Small intestine (tissue), 7 donors: ENCODE measurements at regions not wholly inside any gene's neighbourhood (a gene's known extent, or its start where the extent isn't known, plus 50 kb on each side); places are given as distances from the start of the nearest gene placed in this dataset.

Source experiments
- DNase-seq, 2 donors: peaks; one replicate each; pipeline versions ENCODE4 v3.0.0 to v3.0.0-alpha.2; 2013
- FAIRE-seq: peaks from 2 replicates; lab custom pipeline; 2012; peaks lifted over from hg19 to GRCh38; lab: Jason Lieb, UNC
- H3K27ac ChIP-seq, 3 donors: one replicate each; pipeline ENCODE4 v1.5.1; 2013; ENCODE audit warnings: low read length in 2 of 3, mild to moderate bottlenecking in 2 of 3, control low read depth in 1 of 3, inconsistent platforms in 1 of 3, low read depth in 1 of 3, moderate library complexity in 1 of 3
- H3K27me3 ChIP-seq, 3 donors: one replicate each; pipeline ENCODE4 v1.6.1; 2013; ENCODE audit warnings: low read length in 3 of 3, inconsistent platforms in 1 of 3; ENCODE audit not compliant: control insufficient read depth in 3 of 3, insufficient read depth in 3 of 3
- H3K36me3 ChIP-seq, 3 donors: one replicate each; pipeline ENCODE4 v1.6.1; 2013; ENCODE audit warnings: low read length in 3 of 3, inconsistent platforms in 1 of 3, low read depth in 1 of 3, mild to moderate bottlenecking in 1 of 3, moderate library complexity in 1 of 3; ENCODE audit not compliant: control insufficient read depth in 3 of 3, insufficient read depth in 2 of 3
- H3K4me1 ChIP-seq, 3 donors: one replicate each; pipeline ENCODE4 v1.6.1; 2013; ENCODE audit warnings: low read length in 2 of 3, inconsistent platforms in 1 of 3, low read depth in 1 of 3, mild to moderate bottlenecking in 1 of 3, moderate library complexity in 1 of 3; ENCODE audit not compliant: control insufficient read depth in 3 of 3, insufficient read depth in 2 of 3
- H3K4me3 ChIP-seq, 3 donors: one replicate each; pipeline ENCODE4 v1.5.1; 2013; ENCODE audit warnings: low read length in 3 of 3, control low read depth in 1 of 3, inconsistent platforms in 1 of 3, low read depth in 1 of 3, mild to moderate bottlenecking in 1 of 3, moderate library complexity in 1 of 3
- H3K9me3 ChIP-seq, 2 donors: one replicate each; pipeline ENCODE4 v1.6.1; 2013; ENCODE audit warnings: low read depth in 1 of 2, low read length in 1 of 2; ENCODE audit not compliant: control insufficient read depth in 2 of 2, insufficient read depth in 1 of 2
- WGBS, 3 donors: extraction: QIAGEN DNeasy Blood & Tissue Kit; methylation state at CpG; one replicate each; pipeline ENCODE4 v1.1.7; 2013; 5-methylcytosine and 5-hydroxymethylcytosine counted together
- donor health status: healthy with polysubstance abuse.
- donor health status: control.
- donor health status: control.
- donor health status: Bipolar disorder and iron deficiency.
- donor health status: healthy.

GRCh38 chr4:138666366-138666765, 349.2 kb upstream of the NOCT start:
- FAIRE-seq, result no peak
- peaks cover 0 to 3% (median 0%) of the 10 kb centered on the region in 3 donors for H3K27me3 ChIP-seq
- 75 to 85% (median 76%) methylated on average over 6 of the region's 6 CpGs for WGBS, 3 donors
- H3K36me3 ChIP-seq, result no peaks in the 10 kb centered on the region
- no peak overlapping the region for H3K4me3 ChIP-seq
- no peak for DNase-seq
- no peaks in the 10 kb centered on the region for H3K9me3 ChIP-seq
- no peaks in the 10 kb centered on the region for H3K4me1 ChIP-seq
- H3K27ac ChIP-seq, result no peak overlapping the region

DNA sequence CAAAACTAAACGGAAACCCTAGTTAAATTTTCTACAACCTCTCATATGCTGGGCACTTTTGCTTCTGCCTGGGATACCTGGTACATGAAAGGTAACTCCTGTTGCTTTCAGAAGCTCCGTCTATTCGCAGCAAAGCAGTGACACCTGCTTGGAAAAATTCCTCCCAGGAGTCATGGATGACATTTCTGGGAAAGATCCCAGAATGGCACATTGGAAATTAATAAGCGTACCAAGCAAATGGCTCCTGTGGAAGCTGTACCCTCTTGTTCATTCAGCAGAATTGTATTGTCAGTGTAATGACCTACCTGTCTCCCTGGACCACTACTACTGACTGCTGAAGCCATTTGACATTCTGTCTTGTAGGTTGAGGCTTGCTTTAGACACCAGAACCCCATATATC, 349.7 kb upstream of the NOCT start:
- FAIRE-seq (no peak), DNase-seq (no peak)
- Histone ChIP-seq H3K27me3 (peaks cover 0 to 1% (median 0%) of the 10 kb centered on the region in 3 donors), H3K36me3 (no peaks in the 10 kb centered on the region), H3K4me1 (no peaks in the 10 kb centered on the region), H3K27ac (no peak overlapping the region), H3K9me3 (no peaks in the 10 kb centered on the region), H3K4me3 (no peak overlapping the region)
- 81 to 88% (median 84%) methylated on average over 4 of the region's 4 CpGs for WGBS, 3 donors

- H3K4me1 ChIP-seq, result no peaks in the 10 kb centered on the region
- no peak overlapping the region for H3K27ac ChIP-seq
- H3K36me3 ChIP-seq, result no peaks in the 10 kb centered on the region
- H3K27me3 ChIP-seq, result peaks cover 0 to 2% (median 0%) of the 10 kb centered on the region in 3 donors
- 58 to 73% (median 69%) methylated on average over 4 of the region's 4 CpGs for WGBS, 3 donors
- DNase-seq (no peak), FAIRE-seq (no peak)
- no peaks in the 10 kb centered on the region for H3K9me3 ChIP-seq
- H3K4me3 ChIP-seq, result no peak overlapping the region
Measured at GRCh38 chr4:138663883-138664282, 351.7 kb upstream of the NOCT start.

DNA sequence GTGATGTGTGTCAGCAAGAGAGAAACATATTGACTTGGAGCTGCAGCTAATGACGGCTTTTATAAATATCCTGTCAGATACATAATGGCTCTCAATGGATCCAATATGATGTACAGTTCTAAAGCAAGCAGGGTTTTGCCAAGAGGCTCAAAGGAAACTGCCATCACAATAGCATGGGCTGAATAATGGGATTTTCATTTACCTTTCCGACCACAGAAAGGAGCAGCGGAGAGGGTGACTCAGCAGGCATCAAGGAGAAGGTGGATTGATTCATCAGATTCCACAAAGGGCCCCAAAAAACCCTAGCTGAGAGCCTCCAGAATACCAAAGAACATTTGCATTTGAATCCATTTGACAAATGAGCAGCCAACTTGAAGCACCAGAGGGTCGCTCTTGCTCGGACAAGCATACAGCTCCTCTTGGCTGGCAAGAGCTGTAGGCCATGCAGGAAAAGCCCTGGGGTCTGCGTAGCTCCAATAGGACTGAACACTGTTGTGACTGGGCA, 355.7 kb upstream of the NOCT start:
- no peaks in the 10 kb centered on the region for H3K4me1 ChIP-seq
- peaks cover 0 to 2% (median 0%) of the 10 kb centered on the region in 3 donors for H3K27me3 ChIP-seq
- WGBS, 3 donors, result 86 to 92% (median 89%) methylated on average over 6 of the region's 6 CpGs
- no peak overlapping the region for H3K27ac ChIP-seq
- FAIRE-seq (no peak), DNase-seq (no peak)
- no peaks in the 10 kb centered on the region for H3K9me3 ChIP-seq
- H3K36me3 ChIP-seq, result no peaks in the 10 kb centered on the region
- H3K4me3 ChIP-seq, result no peak overlapping the region

- 66 to 79% (median 72%) methylated on average over 11 of the region's 11 CpGs for WGBS, 3 donors
- no peaks in the 10 kb centered on the region for H3K4me1 ChIP-seq
- H3K36me3 ChIP-seq, result no peaks in the 10 kb centered on the region
- no peak for FAIRE-seq
- H3K9me3 ChIP-seq, result no peaks in the 10 kb centered on the region
- DNase-seq, result no peak
- peaks cover 0 to 2% (median 0%) of the 10 kb centered on the region in 3 donors for H3K27me3 ChIP-seq
- no peak overlapping the region for H3K27ac ChIP-seq
- no peak overlapping the region for H3K4me3 ChIP-seq
Measured at GRCh38 chr4:138659037-138659811, 356.4 kb upstream of the NOCT start.

DNA sequence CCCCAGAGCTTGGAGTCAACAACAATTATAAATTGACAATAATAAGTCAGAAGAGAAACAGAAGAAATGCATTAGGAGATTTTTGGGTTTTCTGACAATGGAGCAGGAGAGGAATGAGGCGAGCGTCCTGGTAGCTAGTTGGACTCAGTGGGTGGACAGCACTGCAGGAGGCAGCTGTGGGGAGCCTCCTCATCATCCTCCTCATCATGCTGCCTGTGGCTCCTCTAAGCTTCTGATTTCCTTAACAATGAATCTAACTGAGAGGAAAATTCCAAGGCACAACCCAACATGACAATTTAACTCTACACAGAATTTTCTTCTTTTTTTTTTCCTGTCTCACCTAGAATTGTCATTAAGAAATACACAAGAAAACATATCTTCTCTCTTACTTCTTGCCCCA, 357.1 kb upstream of the NOCT start:
- no peak for FAIRE-seq
- WGBS, 3 donors, result 44 to 91% (median 89%) methylated on average over 2 of the region's 2 CpGs

GRCh38 chr4:138656990-138657389, 358.6 kb upstream of the NOCT start:
- WGBS, 3 donors, result 83 to 91% (median 84%) methylated on average over 3 of the region's 3 CpGs
- no peak for DNase-seq
- Histone ChIP-seq H3K27me3 (peaks cover 0 to 2% (median 0%) of the 10 kb centered on the region in 3 donors), H3K4me1 (no peaks in the 10 kb centered on the region), H3K4me3 (no peak overlapping the region), H3K27ac (no peak overlapping the region), H3K36me3 (no peaks in the 10 kb centered on the region), H3K9me3 (no peaks in the 10 kb centered on the region)
- FAIRE-seq, result no peak

More for the DNA sequence above, 357.1 kb upstream of the NOCT start:
- no peak for DNase-seq
- Histone ChIP-seq H3K4me3 (no peak overlapping the region), H3K4me1 (no peaks in the 10 kb centered on the region), H3K27me3 (peaks cover 0 to 2% (median 0%) of the 10 kb centered on the region in 3 donors), H3K36me3 (no peaks in the 10 kb centered on the region), H3K27ac (no peak overlapping the region), H3K9me3 (no peaks in the 10 kb centered on the region)

DNA sequence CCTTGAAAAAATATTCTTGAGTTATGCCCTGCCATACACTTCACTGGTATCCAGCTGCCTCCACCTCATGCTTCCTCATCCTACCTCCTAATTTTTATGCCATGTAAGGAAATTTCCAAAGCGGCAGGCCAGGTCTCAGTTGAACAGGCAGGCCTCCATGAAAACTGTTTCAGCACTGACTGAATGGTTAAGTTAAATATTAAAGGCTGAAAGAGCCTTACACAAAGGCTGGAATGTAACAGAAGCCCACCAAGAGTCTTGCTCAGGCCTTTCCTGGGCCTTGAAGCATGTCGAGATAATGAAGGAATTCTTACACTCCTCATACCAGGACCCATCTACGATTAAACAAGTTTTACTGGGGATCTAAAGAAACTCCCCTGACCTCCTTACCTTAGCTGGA, 359.6 kb upstream of the NOCT start:
- Histone ChIP-seq H3K27ac (no peak overlapping the region), H3K4me3 (no peak overlapping the region), H3K9me3 (no peaks in the 10 kb centered on the region), H3K36me3 (no peaks in the 10 kb centered on the region), H3K27me3 (peaks cover 0 to 3% (median 0%) of the 10 kb centered on the region in 3 donors), H3K4me1 (no peaks in the 10 kb centered on the region)
- 60 to 80% (median 66%) methylated on average over 3 of the region's 3 CpGs for WGBS, 3 donors
- DNase-seq, result no peak
- no peak for FAIRE-seq
